ENCODE measurements at regions not wholly inside any gene's neighbourhood (a gene's known extent, or its start where the extent isn't known, plus 50 kb on each side); places are given as distances from the start of the nearest gene placed in this dataset.

DNA sequence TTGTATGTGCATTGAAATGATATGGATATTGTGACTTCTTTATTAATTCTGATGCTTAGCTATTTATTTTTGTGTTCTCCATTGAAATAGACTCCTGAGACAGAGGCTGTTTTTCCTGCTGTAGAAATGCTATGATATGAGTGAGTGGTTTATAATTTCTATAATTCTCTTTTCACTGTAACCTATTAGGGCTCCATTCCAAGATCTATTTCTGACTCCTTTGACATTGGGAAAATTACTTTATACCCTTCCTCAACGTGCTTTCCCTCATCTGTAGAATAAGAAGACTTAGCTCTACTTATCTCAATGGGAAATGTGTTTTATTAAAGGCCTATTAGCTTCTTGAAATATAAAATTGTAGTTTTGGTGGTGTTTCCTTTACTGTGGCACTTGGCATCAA lies 144.5 kb upstream of the RPRM start:
- H3K4me3 ChIP-seq (ENCODE audit: low read length): no peak overlapping the region
- TF ChIP-seq, protein P1, sequence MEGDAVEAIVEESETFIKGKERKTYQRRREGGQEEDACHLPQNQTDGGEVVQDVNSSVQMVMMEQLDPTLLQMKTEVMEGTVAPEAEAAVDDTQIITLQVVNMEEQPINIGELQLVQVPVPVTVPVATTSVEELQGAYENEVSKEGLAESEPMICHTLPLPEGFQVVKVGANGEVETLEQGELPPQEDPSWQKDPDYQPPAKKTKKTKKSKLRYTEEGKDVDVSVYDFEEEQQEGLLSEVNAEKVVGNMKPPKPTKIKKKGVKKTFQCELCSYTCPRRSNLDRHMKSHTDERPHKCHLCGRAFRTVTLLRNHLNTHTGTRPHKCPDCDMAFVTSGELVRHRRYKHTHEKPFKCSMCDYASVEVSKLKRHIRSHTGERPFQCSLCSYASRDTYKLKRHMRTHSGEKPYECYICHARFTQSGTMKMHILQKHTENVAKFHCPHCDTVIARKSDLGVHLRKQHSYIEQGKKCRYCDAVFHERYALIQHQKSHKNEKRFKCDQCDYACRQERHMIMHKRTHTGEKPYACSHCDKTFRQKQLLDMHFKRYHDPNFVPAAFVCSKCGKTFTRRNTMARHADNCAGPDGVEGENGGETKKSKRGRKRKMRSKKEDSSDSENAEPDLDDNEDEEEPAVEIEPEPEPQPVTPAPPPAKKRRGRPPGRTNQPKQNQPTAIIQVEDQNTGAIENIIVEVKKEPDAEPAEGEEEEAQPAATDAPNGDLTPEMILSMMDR (conservative IDR thresholded peaks at IDR 0.05; ENCODE audit: low read depth, low read length): no peak
- no peak for DNase-seq (ENCODE audit: low read depth)

GRCh38 chr2:153626676-153627075 lies 148.1 kb upstream of the RPRM start:
- no peak for DNase-seq (ENCODE audit: low read depth)
- H3K4me3 ChIP-seq (ENCODE audit: low read length): no peak overlapping the region
- TF ChIP-seq, protein P1 (conservative IDR thresholded peaks at IDR 0.05; ENCODE audit: low read depth, low read length): no peak

GRCh38 chr2:153635494-153635893 lies 156.9 kb upstream of the RPRM start:
- no peak overlapping the region for H3K4me3 ChIP-seq (ENCODE audit: low read length)
- no peak for DNase-seq (ENCODE audit: low read depth)
- TF ChIP-seq, protein P1 (conservative IDR thresholded peaks at IDR 0.05; ENCODE audit: low read depth, low read length): no peak

DNA sequence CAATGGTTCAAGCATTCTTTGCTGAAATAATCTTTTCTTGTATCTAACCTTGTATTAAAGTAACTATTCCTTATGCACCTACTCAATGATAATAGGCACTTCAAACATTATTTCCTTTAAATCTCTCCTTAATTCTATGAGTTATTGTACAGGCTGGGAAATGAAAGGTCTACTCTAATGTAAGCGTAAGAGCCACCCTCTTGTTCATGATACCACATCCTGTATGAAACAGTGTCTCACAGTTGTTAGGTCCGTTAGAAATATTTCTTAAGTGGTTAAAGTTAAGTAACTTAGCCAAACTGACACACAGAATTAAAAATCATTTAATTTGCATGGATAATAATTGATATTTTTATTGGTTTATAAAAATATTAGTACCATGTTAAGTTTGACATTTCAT lies 162.5 kb upstream of the RPRM start:
- no peak for DNase-seq (ENCODE audit: low read depth)
- TF ChIP-seq, protein P1 (conservative IDR thresholded peaks at IDR 0.05; ENCODE audit: low read depth, low read length): no peak
- H3K4me3 ChIP-seq (ENCODE audit: low read length): no peak overlapping the region

DNA sequence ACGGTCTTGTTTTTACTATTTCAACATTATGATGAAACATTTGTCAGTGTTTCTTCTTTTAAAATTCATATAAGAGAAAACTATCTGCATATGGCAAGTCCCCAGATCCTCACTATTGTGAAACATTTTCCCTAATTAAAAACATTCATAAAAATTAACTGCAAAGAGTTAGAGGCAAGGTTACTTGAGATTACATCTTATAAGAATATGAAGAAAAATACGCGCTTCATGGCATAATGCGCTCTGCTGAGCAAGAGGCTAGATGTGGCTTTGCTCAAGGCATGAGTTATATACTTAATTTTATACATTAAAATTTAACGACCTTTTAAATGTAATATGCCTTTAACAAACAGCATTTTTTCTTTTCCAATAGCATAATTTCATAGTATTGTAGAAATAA lies 166.4 kb upstream of the RPRM start:
- no peak for DNase-seq (ENCODE audit: low read depth)

DNA sequence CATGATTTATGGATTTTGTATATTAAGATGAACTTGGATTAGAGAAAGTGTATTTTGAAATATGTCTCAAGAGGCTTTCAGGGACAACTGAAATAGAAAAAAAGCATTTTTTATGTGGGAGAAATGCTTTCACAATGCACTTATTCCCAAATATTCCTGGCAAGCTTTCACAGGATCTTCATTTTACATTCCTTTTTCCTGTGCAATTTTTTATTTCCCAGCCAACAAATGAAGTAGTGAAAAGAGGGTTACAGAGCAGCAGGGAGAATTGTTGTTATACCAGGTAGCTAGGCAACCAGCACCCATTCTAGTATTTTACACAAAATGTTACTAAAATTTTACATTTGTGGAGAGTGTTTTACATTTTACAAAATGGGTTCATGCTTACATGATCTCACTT lies 167.0 kb upstream of the RPRM start:
- H3K4me3 ChIP-seq (ENCODE audit: low read length): no peak overlapping the region
- TF ChIP-seq, protein P1 (conservative IDR thresholded peaks at IDR 0.05; ENCODE audit: low read depth, low read length): no peak
- no peak for DNase-seq (ENCODE audit: low read depth)

More for the DNA sequence above, 166.4 kb upstream of the RPRM start:
- TF ChIP-seq, protein P1 (conservative IDR thresholded peaks at IDR 0.05; ENCODE audit: low read depth, low read length): no peak
- H3K4me3 ChIP-seq (ENCODE audit: low read length): no peak overlapping the region

DNA sequence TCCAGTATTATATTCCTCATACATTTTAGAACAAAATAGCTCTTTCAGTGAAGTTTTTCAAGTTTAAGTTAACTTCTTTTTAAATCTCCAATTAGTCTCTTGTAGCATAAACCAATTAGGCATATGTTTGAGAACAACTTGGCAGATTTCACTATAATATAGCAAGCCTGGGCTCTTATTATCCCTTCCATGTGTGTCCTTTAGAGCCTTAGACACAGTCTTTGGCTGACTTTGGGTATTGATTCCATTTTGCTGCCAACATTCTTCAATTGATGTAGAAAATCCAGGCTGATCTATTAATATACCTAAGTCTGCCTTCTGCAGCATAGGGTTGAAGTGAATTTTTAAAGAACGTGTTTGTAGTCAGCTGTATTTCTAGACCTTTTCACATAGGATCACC lies 179.1 kb upstream of the RPRM start:
- TF ChIP-seq, protein P1 (conservative IDR thresholded peaks at IDR 0.05; ENCODE audit: low read depth, low read length): no peak
- DNase-seq (ENCODE audit: low read depth): no peak

More for the DNA sequence above, 179.1 kb upstream of the RPRM start:
- H3K4me3 ChIP-seq (ENCODE audit: low read length): no peak overlapping the region
